ENCODE measurements at regions not wholly inside any gene's neighbourhood (a gene's known extent, or its start where the extent isn't known, plus 50 kb on each side); places are given as distances from the start of the nearest gene placed in this dataset.

GRCh38 chr3:27553886-27554540 is 69.8 kb upstream of the SLC4A7 start:
- no peak overlapping the region for H3K9ac ChIP-seq (ENCODE audit: insufficient read depth in 1 of 2, low read depth in 2 of 2, low read length in 2 of 2)
- no peaks in the 10 kb centered on the region for H4K20me1 ChIP-seq (replicated peaks; ENCODE audit: control insufficient read depth, insufficient read depth, low read length)
- no peak overlapping the region for H3K27ac ChIP-seq (ENCODE audit: extremely low read depth, low read depth, low read length)
- ChIA-PET CTCF (ENCODE audit: low intra/inter-chr PET ratio) (no interaction called here), POLR2A (no interaction called here)
- intact Hi-C loops (cut with micrococcal nuclease) (no loop called here), in situ Hi-C loops (cut with MboI) (no loop called here)
- FAIRE-seq, result no peak
- no peaks in the 10 kb centered on the region for H3K79me2 ChIP-seq (ENCODE audit: control insufficient read depth, insufficient read depth, low read length)
- H3K9me3 ChIP-seq (replicated peaks; ENCODE audit: control insufficient read depth, insufficient read depth, low read depth, low read length), result no peaks in the 10 kb centered on the region
- DNase-seq (ENCODE audit: extremely low read depth in 1 of 4, low spot score in 3 of 4), result no peak
- H3K4me2 ChIP-seq (ENCODE audit: insufficient read depth, low read length), result no peak overlapping the region
- no peak overlapping the region for H2AFZ ChIP-seq (ENCODE audit: low read depth, low read length)
- no peaks in the 10 kb centered on the region for H3K9me1 ChIP-seq (ENCODE audit: control insufficient read depth, insufficient read depth, low read length)
- H3K36me3 ChIP-seq (ENCODE audit: control insufficient read depth, insufficient read depth, low read length), result no peaks in the 10 kb centered on the region
- BruUV-seq (replicated peaks), result no TSS peak
- H3K4me1 ChIP-seq (replicated peaks in 1 of 2; ENCODE audit: control insufficient read depth in 2 of 2, insufficient read depth in 2 of 2, low read length in 2 of 2), result no peaks in the 10 kb centered on the region
- H3K27me3 ChIP-seq (ENCODE audit: control insufficient read depth in 2 of 2, insufficient read depth in 2 of 2, low read length in 2 of 2), result no peaks in the 10 kb centered on the region
- WGBS (ENCODE audit: insufficient coverage, low coverage, missing lambda C conversion rate), result 0% methylated on average over 2 of the region's 2 CpGs
- no peak overlapping the region for H3K4me3 ChIP-seq
- ATAC-seq, result no peak
- TF ChIP-seq ZNF584 (CRISPR knock-in tag; IDR thresholded peaks at IDR 0.05; ENCODE audit: low read depth), result no peak
- no peak for TF ChIP-seq SLC30A9 (CRISPR knock-in tag; IDR thresholded peaks at IDR 0.05)
- no peak for TF ChIP-seq NBN (IDR thresholded peaks at IDR 0.05; ENCODE audit: low read depth)
- TF ChIP-seq SRSF3 (IDR thresholded peaks at IDR 0.05; ENCODE audit: insufficient read depth, low read length), result no peak
- TF ChIP-seq GTF3C2 (IDR thresholded peaks at IDR 0.05; ENCODE audit: borderline replicate concordance, extremely low read depth, insufficient read length), result no peak
- TF ChIP-seq ZKSCAN3 (CRISPR knock-in tag; IDR thresholded peaks at IDR 0.05), result no peak
- TF ChIP-seq, protein P1, sequence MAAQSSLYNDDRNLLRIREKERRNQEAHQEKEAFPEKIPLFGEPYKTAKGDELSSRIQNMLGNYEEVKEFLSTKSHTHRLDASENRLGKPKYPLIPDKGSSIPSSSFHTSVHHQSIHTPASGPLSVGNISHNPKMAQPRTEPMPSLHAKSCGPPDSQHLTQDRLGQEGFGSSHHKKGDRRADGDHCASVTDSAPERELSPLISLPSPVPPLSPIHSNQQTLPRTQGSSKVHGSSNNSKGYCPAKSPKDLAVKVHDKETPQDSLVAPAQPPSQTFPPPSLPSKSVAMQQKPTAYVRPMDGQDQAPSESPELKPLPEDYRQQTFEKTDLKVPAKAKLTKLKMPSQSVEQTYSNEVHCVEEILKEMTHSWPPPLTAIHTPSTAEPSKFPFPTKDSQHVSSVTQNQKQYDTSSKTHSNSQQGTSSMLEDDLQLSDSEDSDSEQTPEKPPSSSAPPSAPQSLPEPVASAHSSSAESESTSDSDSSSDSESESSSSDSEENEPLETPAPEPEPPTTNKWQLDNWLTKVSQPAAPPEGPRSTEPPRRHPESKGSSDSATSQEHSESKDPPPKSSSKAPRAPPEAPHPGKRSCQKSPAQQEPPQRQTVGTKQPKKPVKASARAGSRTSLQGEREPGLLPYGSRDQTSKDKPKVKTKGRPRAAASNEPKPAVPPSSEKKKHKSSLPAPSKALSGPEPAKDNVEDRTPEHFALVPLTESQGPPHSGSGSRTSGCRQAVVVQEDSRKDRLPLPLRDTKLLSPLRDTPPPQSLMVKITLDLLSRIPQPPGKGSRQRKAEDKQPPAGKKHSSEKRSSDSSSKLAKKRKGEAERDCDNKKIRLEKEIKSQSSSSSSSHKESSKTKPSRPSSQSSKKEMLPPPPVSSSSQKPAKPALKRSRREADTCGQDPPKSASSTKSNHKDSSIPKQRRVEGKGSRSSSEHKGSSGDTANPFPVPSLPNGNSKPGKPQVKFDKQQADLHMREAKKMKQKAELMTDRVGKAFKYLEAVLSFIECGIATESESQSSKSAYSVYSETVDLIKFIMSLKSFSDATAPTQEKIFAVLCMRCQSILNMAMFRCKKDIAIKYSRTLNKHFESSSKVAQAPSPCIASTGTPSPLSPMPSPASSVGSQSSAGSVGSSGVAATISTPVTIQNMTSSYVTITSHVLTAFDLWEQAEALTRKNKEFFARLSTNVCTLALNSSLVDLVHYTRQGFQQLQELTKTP (IDR thresholded peaks at IDR 0.05; ENCODE audit: low read depth in 1 of 2, partially characterized antibody in 2 of 2), result no peak
